ENCODE measurements at regions not wholly inside any gene's neighbourhood (a gene's known extent, or its start where the extent isn't known, plus 50 kb on each side); places are given as distances from the start of the nearest gene placed in this dataset.

DNA sequence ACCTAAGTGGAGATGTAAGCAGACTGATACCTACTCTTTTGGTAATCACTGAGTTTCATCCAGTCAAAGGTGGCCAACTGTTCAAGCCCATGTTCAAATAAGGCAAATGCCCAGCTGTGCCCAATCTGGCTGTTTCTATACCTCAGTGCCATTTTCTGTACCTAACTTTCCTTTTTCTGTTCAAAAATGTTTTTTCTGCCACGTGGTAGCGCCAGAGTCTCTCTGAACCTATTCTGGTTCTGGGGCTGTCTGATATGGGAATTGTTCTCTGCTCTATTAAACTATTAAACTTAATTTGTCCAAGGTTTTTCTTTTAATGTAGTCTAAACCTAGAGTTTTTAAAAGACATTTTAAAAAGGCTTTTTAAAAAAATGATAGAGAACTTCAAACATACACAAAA lies 391.2 kb downstream of the NOVA1 start:
- TF ChIP-seq, protein P1, sequence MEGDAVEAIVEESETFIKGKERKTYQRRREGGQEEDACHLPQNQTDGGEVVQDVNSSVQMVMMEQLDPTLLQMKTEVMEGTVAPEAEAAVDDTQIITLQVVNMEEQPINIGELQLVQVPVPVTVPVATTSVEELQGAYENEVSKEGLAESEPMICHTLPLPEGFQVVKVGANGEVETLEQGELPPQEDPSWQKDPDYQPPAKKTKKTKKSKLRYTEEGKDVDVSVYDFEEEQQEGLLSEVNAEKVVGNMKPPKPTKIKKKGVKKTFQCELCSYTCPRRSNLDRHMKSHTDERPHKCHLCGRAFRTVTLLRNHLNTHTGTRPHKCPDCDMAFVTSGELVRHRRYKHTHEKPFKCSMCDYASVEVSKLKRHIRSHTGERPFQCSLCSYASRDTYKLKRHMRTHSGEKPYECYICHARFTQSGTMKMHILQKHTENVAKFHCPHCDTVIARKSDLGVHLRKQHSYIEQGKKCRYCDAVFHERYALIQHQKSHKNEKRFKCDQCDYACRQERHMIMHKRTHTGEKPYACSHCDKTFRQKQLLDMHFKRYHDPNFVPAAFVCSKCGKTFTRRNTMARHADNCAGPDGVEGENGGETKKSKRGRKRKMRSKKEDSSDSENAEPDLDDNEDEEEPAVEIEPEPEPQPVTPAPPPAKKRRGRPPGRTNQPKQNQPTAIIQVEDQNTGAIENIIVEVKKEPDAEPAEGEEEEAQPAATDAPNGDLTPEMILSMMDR (IDR thresholded peaks at IDR 0.05), result no peak
- TF ChIP-seq POLR2A (IDR thresholded peaks at IDR 0.05), result no peak
